Endothelial cell of umbilical vein (primary cell): ENCODE measurements at regions not wholly inside any gene's neighbourhood (a gene's known extent, or its start where the extent isn't known, plus 50 kb on each side); places are given as distances from the start of the nearest gene placed in this dataset.

ENCODE experiments used
- BruUV-seq: library from RNA; stranded (reverse); fragments of 400-500 nt; replicated peaks from 2 replicates; lab custom pipeline; 2021; lab: Mats Ljungman, UMichigan
- CTCF ChIA-PET: fragments of 300-600, 350-600 bp; sonication (Branson Sonifier 250); formaldehyde crosslinking; loops from one replicate; lab custom pipeline; 2021; ENCODE audit warnings: antibody characterized with exemption, inconsistent platforms; lab: Charles Lee
- POLR2A ChIA-PET: fragments of 300-600, 350-600 bp; sonication (Branson Sonifier 250); formaldehyde crosslinking; loops from one replicate; lab custom pipeline; 2021; ENCODE audit warnings: antibody characterized with exemption, inconsistent platforms; lab: Charles Lee
- DNase-seq: peaks from one replicate; pipeline ENCODE4 v3.0.0-alpha.2; 2011; ENCODE audit warnings: low read depth, low spot score
- FAIRE-seq: peaks from 2 replicates; lab custom pipeline; 2011; peaks lifted over from hg19 to GRCh38; lab: Jason Lieb, UNC
- H2AFZ ChIP-seq: 2 replicates; pipeline ENCODE4 v1.6.0; 2012; ENCODE audit warnings: low read depth, low read length, control low read depth, inconsistent platforms
- H3K27ac ChIP-seq: 2 replicates; pipeline ENCODE4 v1.5.1; 2011; ENCODE audit warnings: low read depth, mild to moderate bottlenecking, control low read depth, low read length, moderate library complexity; ENCODE audit not compliant: insufficient read depth
- H3K27me3 ChIP-seq, 2 experiments: 2 replicates each; pipeline versions ENCODE4 v1.6.0 to v1.6.1; 2011; ENCODE audit warnings: low read length in 2 of 2, mixed read lengths in 1 of 2; ENCODE audit not compliant: control insufficient read depth in 2 of 2, insufficient read depth in 2 of 2
- H3K36me3 ChIP-seq, 2 experiments: 2 replicates in 1 of 2; 3 replicates in 1 of 2; pipeline ENCODE4 v1.5.1; 2011; ENCODE audit warnings: low read length in 2 of 2, mild to moderate bottlenecking in 1 of 2, moderate library complexity in 1 of 2; ENCODE audit not compliant: control insufficient read depth in 2 of 2, insufficient read depth in 2 of 2; ENCODE audit errors: extremely low read depth in 1 of 2
- H3K4me1 ChIP-seq: 3 replicates; pipeline ENCODE4 v1.5.1; 2011; ENCODE audit warnings: mild to moderate bottlenecking, low read length; ENCODE audit not compliant: control insufficient read depth, insufficient read depth; ENCODE audit errors: extremely low read depth
- H3K4me2 ChIP-seq: 2 replicates; pipeline ENCODE4 v1.6.1; 2011; ENCODE audit warnings: low read length, control low read depth, mixed read lengths; ENCODE audit not compliant: insufficient read depth
- H3K4me3 ChIP-seq, 3 experiments: fragments of 200-600 bp in 1 of 3; sonication (generic), shearing (Covaris generic) in 1 of 3; replicated peaks in 1 of 3; 2 replicates each; pipeline ENCODE4 v1.5.1; 2011 to 2016; ENCODE audit warnings: control low read depth in 3 of 3, low read length in 3 of 3, mild to moderate bottlenecking in 2 of 3, inconsistent platforms in 1 of 3, low read depth in 1 of 3, moderate library complexity in 1 of 3; ENCODE audit not compliant: insufficient read depth in 1 of 3
- H3K79me2 ChIP-seq: 2 replicates; pipeline ENCODE4 v1.6.0; 2012; ENCODE audit warnings: low read length, inconsistent platforms; ENCODE audit not compliant: control insufficient read depth, insufficient read depth
- H3K9ac ChIP-seq: replicated peaks from 2 replicates; pipeline ENCODE3; 2011; ENCODE audit warnings: low read length, control low read depth; ENCODE audit not compliant: insufficient read depth; ENCODE audit errors: extremely low read depth
- H3K9me1 ChIP-seq: replicated peaks from 3 replicates; pipeline ENCODE4 v1.6.0; 2011; ENCODE audit warnings: mild to moderate bottlenecking, low read length; ENCODE audit not compliant: control insufficient read depth, insufficient read depth; ENCODE audit errors: extremely low read depth
- H3K9me3 ChIP-seq: replicated peaks from 2 replicates; pipeline ENCODE4 v1.5.1; 2012; ENCODE audit warnings: low read length, inconsistent platforms; ENCODE audit not compliant: control insufficient read depth, insufficient read depth
- H4K20me1 ChIP-seq: replicated peaks from 2 replicates; pipeline ENCODE3; 2011; ENCODE audit warnings: mild to moderate bottlenecking, low read length; ENCODE audit not compliant: control insufficient read depth, insufficient read depth; ENCODE audit errors: extremely low read depth
- CTCF ChIP-seq, 2 donors: IDR thresholded peaks; 1 replicate in 1 of 2; 2 replicates in 1 of 2; pipeline ENCODE4 v1.5.1; 2011; ENCODE audit warnings: low read length in 2 of 2, mild to moderate bottlenecking in 2 of 2, moderate library complexity in 2 of 2, control low read depth in 1 of 2, inconsistent platforms in 1 of 2, low read depth in 1 of 2; ENCODE audit not compliant: insufficient read depth in 1 of 2; ENCODE audit errors: extremely low read depth in 1 of 2
- EZH2 ChIP-seq: IDR thresholded peaks from 2 replicates; pipeline ENCODE4 v1.6.1; 2012; ENCODE audit warnings: borderline replicate concordance, low read depth, mild to moderate bottlenecking, moderate library complexity, low read length, inconsistent platforms; ENCODE audit not compliant: severe bottlenecking
- FOS ChIP-seq: IDR thresholded peaks from 2 replicates; pipeline ENCODE4 v1.6.1; 2011; ENCODE audit warnings: mild to moderate bottlenecking, low read length, moderate library complexity, borderline replicate concordance; ENCODE audit not compliant: insufficient read depth
- GATA2 ChIP-seq: IDR thresholded peaks from 2 replicates; pipeline ENCODE4 v1.7.0; 2011; ENCODE audit warnings: low read depth, mild to moderate bottlenecking, moderate library complexity, mixed read lengths, low read length; ENCODE audit not compliant: insufficient read length, insufficient read depth
- JUN ChIP-seq: IDR thresholded peaks from 2 replicates; pipeline ENCODE4 v1.6.1; 2011; ENCODE audit warnings: borderline replicate concordance, low read depth; ENCODE audit not compliant: insufficient read length, insufficient read depth
- MAX ChIP-seq: IDR thresholded peaks from 2 replicates; pipeline ENCODE4 v1.6.1; 2011; ENCODE audit not compliant: insufficient read depth, insufficient read length
- MYC ChIP-seq: IDR thresholded peaks from one replicate; pipeline ENCODE4 v1.6.1; 2011; ENCODE audit warnings: mild to moderate bottlenecking, low read depth, low read length
- POLR2A ChIP-seq: IDR thresholded peaks from 2 replicates; pipeline ENCODE4 v1.6.1; 2012; ENCODE audit warnings: low read depth, mild to moderate bottlenecking, control low read depth, low read length
- POLR2AphosphoS5 ChIP-seq: IDR thresholded peaks from 2 replicates; pipeline ENCODE4 v1.6.1; 2012; ENCODE audit warnings: low read depth, mild to moderate bottlenecking, control low read depth, low read length, moderate library complexity; ENCODE audit not compliant: insufficient read depth
- dilution Hi-C: fragments of 300-500 bp; cut with MboI; formaldehyde crosslinking; loops from one replicate; pipeline ENCODE4 v1.15.0; 2019; ENCODE audit warnings: low sequenced_read_pairs; ENCODE audit not compliant: extremely low pct_ligation_motif_present
- intact Hi-C: fragments of 100-400 bp; cut with micrococcal nuclease; formaldehyde crosslinking; loops from one replicate; pipeline ENCODE4 v1.10.0; 2022

- H3K27me3 ChIP-seq: no peaks in the 10 kb centered on the region
- no peak overlapping the region for H2AFZ ChIP-seq
- dilution Hi-C loops: no loop called here
- no peaks in the 10 kb centered on the region for H4K20me1 ChIP-seq
- DNase-seq (no peak), FAIRE-seq (no peak)
- no peaks in the 10 kb centered on the region for H3K36me3 ChIP-seq
- H3K4me1 ChIP-seq: no peaks in the 10 kb centered on the region
- ChIA-PET POLR2A (no interaction called here), CTCF (interaction anchor here (0.7 kb wide), 1 partner anchor 12 kb away, joined by 3 read pairs; no protein-coding TSS in a partner anchor)
- H3K4me3 ChIP-seq: no peak overlapping the region
- no peak for TF ChIP-seq POLR2A
- TF ChIP-seq MYC: no peak
- no peak for TF ChIP-seq EZH2
- TF ChIP-seq FOS: no peak
- TF ChIP-seq MAX: no peak
- TF ChIP-seq CTCF (IDR thresholded peaks at IDR 0.05; ENCODE audit: extremely low read depth in 1 of 2, insufficient read depth in 1 of 2, low read depth in 1 of 2, low read length in 2 of 2): no peak
- TF ChIP-seq GATA2: no peak
- no peak for TF ChIP-seq JUN
- no peak for TF ChIP-seq POLR2AphosphoS5
- H3K9me1 ChIP-seq: no peaks in the 10 kb centered on the region
- no peak overlapping the region for H3K9ac ChIP-seq
- H3K27ac ChIP-seq: no peak overlapping the region
- intact Hi-C loops: no loop called here
- no peaks in the 10 kb centered on the region for H3K79me2 ChIP-seq
- H3K4me2 ChIP-seq: no peak overlapping the region
- H3K9me3 ChIP-seq: peaks cover 5% of the 10 kb centered on the region
- BruUV-seq: no TSS peak
Measured at GRCh38 chr18:78696698-78697435, 282.8 kb upstream of the SALL3 start.
